Gastrocnemius medialis (tissue), 4 donors: ENCODE measurements at regions not wholly inside any gene's neighbourhood (a gene's known extent, or its start where the extent isn't known, plus 50 kb on each side); places are given as distances from the start of the nearest gene placed in this dataset.

Source experiments
- ATAC-seq, 2 donors: fragments of 150-250 bp; one replicate each; pipeline ENCODE4 v1.9.1; 2016
- DNase-seq, 2 donors: peaks; one replicate each; pipeline ENCODE4 v3.0.0-alpha.2; 2019
- H3K27ac ChIP-seq, 4 donors: fragments of 200-600 bp; sonication (generic); 1 replicate in 1 of 4; 2 replicates in 3 of 4; pipeline ENCODE4 v1.5.1; 2016 to 2018; ENCODE audit warnings: mild to moderate bottlenecking in 2 of 4, moderate library complexity in 1 of 4
- H3K27me3 ChIP-seq, 3 donors: fragments of 200-600 bp; sonication (generic) in 2 of 3; 1 replicate in 1 of 3; 2 replicates in 2 of 3; pipeline versions ENCODE4 v1.5.1 to v1.6.0; 2016 to 2019; ENCODE audit warnings: mild to moderate bottlenecking in 1 of 3, moderate library complexity in 1 of 3
- H3K36me3 ChIP-seq, 2 donors: fragments of 200-600 bp; sonication (generic) in 1 of 2; one replicate each; pipeline ENCODE4 v1.5.1; 2017 to 2018
- H3K4me1 ChIP-seq, 2 donors: fragments of 200-600 bp; sonication (generic) in 1 of 2; one replicate each; pipeline ENCODE4 v1.5.1; 2016 to 2017; ENCODE audit warnings: mild to moderate bottlenecking in 2 of 2
- H3K4me3 ChIP-seq, 4 donors: fragments of 200-600 bp; sonication (generic) in 3 of 4; 1 replicate in 1 of 4; 2 replicates in 3 of 4; pipeline ENCODE4 v1.5.1; 2016 to 2019; ENCODE audit warnings: mild to moderate bottlenecking in 2 of 4
- H3K9me3 ChIP-seq, 3 donors: fragments of 200-600 bp; sonication (generic) in 2 of 3; 1 replicate in 1 of 3; 2 replicates in 2 of 3; pipeline ENCODE4 v1.5.1; 2016 to 2019
- POLR2A ChIP-seq, 2 donors: fragments of 450-650 bp; IDR thresholded peaks; one replicate each; pipeline ENCODE4 v1.6.1; 2017; ENCODE audit warnings: antibody characterized with exemption in 2 of 2, mild to moderate bottlenecking in 2 of 2, moderate library complexity in 2 of 2
- in situ Hi-C, 4 donors: fragments of 200-750 bp; cut with MboI; loops; one replicate each; pipeline versions ENCODE4 v1.15.0 to v1.8.0; 2017; ENCODE audit warnings: low sequenced_read_pairs in 4 of 4
- intact Hi-C: fragments of 100-400 bp; cut with DNase I; formaldehyde crosslinking; loops from one replicate; pipeline ENCODE4 v1.15.1; 2023; ENCODE audit warnings: low total_unique reads
- TF ChIP-seq, protein P1 (sequence below), 5 experiments: fragments of 450-650 bp in 3 of 5; fragments of 200-600 bp in 2 of 5; sonication (generic) in 2 of 5; IDR thresholded peaks in 4 of 5; conservative IDR thresholded peaks in 1 of 5; 1 replicate in 4 of 5; 2 replicates in 1 of 5; pipeline ENCODE4 v1.5.1; 2016 to 2019; ENCODE audit warnings: antibody characterized with exemption in 5 of 5, mild to moderate bottlenecking in 3 of 5, moderate library complexity in 3 of 5

- H3K9me3 ChIP-seq: no peaks in the 10 kb centered on the region
- in situ Hi-C loops (no loop called here), intact Hi-C loops (no loop called here)
- DNase-seq: no peak
- H3K36me3 ChIP-seq: no peaks in the 10 kb centered on the region
- H3K27me3 ChIP-seq: no peaks in the 10 kb centered on the region
- no peak overlapping the region for H3K27ac ChIP-seq
- no peak for ATAC-seq
- H3K4me1 ChIP-seq: no peaks in the 10 kb centered on the region
- H3K4me3 ChIP-seq: no peak overlapping the region
- TF ChIP-seq, protein P1, sequence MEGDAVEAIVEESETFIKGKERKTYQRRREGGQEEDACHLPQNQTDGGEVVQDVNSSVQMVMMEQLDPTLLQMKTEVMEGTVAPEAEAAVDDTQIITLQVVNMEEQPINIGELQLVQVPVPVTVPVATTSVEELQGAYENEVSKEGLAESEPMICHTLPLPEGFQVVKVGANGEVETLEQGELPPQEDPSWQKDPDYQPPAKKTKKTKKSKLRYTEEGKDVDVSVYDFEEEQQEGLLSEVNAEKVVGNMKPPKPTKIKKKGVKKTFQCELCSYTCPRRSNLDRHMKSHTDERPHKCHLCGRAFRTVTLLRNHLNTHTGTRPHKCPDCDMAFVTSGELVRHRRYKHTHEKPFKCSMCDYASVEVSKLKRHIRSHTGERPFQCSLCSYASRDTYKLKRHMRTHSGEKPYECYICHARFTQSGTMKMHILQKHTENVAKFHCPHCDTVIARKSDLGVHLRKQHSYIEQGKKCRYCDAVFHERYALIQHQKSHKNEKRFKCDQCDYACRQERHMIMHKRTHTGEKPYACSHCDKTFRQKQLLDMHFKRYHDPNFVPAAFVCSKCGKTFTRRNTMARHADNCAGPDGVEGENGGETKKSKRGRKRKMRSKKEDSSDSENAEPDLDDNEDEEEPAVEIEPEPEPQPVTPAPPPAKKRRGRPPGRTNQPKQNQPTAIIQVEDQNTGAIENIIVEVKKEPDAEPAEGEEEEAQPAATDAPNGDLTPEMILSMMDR (IDR thresholded peaks at IDR 0.05 in 4 of 5, conservative IDR thresholded peaks at IDR 0.05 in 1 of 5): no peak
- no peak for TF ChIP-seq POLR2A (IDR thresholded peaks at IDR 0.05)
Observed at GRCh38 chr3:78003090-78003489, 963.2 kb downstream of the ROBO2 start.

DNA sequence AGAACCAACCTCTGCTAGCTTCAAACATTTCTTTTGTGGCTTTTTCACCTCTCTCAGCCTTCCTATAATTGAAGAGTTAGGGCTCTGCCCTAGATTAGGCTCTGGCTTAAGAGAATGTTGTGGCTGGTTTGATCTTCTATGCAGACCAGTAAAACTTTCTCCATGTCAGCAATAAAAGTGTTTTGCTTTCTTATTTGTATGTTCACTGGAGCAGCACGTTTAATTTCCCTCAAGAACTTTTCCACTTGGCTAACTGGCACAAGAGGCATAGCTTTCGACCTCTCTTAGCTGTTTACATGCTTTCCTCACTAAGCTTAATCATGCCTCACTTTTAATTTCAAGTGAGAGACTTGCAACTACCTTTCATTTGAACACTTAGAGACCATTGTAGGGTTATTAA lies 964.7 kb downstream of the ROBO2 start:
- no peak overlapping the region for H3K27ac ChIP-seq
- no peaks in the 10 kb centered on the region for H3K27me3 ChIP-seq
- intact Hi-C loops: no loop called here
- H3K4me1 ChIP-seq: no peaks in the 10 kb centered on the region
- in situ Hi-C loops: no loop called here
- no peak for DNase-seq
- H3K9me3 ChIP-seq: no peaks in the 10 kb centered on the region
- H3K4me3 ChIP-seq: no peak overlapping the region
- no peak for ATAC-seq
- TF ChIP-seq, protein P1 (IDR thresholded peaks at IDR 0.05 in 4 of 5, conservative IDR thresholded peaks at IDR 0.05 in 1 of 5): no peak
- TF ChIP-seq POLR2A (IDR thresholded peaks at IDR 0.05): no peak
- no peaks in the 10 kb centered on the region for H3K36me3 ChIP-seq

DNA sequence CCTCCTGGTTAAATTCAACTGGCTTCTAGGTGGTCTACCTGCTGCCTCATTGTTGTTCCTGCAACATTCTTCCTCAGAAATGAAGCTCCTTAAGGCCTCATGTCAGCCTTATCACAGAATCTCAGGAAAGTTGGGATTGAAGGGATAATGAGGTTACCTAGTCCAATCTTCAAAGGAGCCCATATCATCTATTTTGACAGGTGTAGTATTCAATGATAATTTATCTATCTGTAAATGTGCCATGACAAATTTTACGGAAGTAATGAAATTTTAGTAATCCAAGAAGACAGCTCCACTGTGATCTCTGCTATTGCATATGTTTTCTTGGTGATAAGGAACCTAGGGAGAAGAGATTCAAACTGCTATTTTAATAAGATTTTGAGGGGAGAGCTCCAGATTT lies 973.8 kb downstream of the ROBO2 start:
- H3K9me3 ChIP-seq: no peaks in the 10 kb centered on the region
- intact Hi-C loops (no loop called here), in situ Hi-C loops (no loop called here)
- H3K4me1 ChIP-seq: no peaks in the 10 kb centered on the region
- H3K4me3 ChIP-seq: no peak overlapping the region
- TF ChIP-seq POLR2A (IDR thresholded peaks at IDR 0.05): no peak
- DNase-seq: no peak
- no peak overlapping the region for H3K27ac ChIP-seq
- no peaks in the 10 kb centered on the region for H3K27me3 ChIP-seq
- no peaks in the 10 kb centered on the region for H3K36me3 ChIP-seq
- no peak for ATAC-seq

DNA sequence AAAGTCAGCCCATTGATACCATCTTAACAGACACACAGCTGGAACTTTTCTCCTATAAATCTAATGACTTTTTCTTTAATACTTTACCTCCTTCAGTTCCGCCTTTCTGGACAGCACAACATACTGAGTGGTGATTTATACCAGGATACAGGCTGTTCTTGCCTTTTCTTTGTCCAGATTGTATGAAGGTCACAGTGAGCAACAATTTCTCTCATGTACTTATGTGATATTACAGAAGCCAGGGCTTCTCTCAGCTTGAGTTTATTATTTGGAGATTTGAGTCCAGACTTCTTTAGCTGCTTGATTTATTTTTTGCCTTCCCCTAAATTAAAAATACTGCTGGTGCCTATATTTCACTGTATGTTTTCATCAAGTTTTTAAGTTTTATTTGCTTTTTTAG lies 976.0 kb downstream of the ROBO2 start:
- Histone ChIP-seq H3K27ac (no peak overlapping the region), H3K36me3 (no peaks in the 10 kb centered on the region), H3K9me3 (no peaks in the 10 kb centered on the region), H3K4me3 (no peak overlapping the region), H3K4me1 (no peaks in the 10 kb centered on the region), H3K27me3 (no peaks in the 10 kb centered on the region)
- TF ChIP-seq, protein P1 (IDR thresholded peaks at IDR 0.05 in 4 of 5, conservative IDR thresholded peaks at IDR 0.05 in 1 of 5): no peak
- no peak for TF ChIP-seq POLR2A (IDR thresholded peaks at IDR 0.05)
- DNase-seq (no peak), ATAC-seq (no peak)
- in situ Hi-C loops (no loop called here), intact Hi-C loops (no loop called here)

GRCh38 chr3:78021710-78022109 lies 981.8 kb downstream of the ROBO2 start:
- Histone ChIP-seq H3K36me3 (no peaks in the 10 kb centered on the region), H3K27me3 (no peaks in the 10 kb centered on the region), H3K9me3 (no peaks in the 10 kb centered on the region), H3K27ac (no peak overlapping the region), H3K4me3 (no peak overlapping the region), H3K4me1 (no peaks in the 10 kb centered on the region)
- ATAC-seq (no peak), DNase-seq (no peak)
- in situ Hi-C loops (no loop called here), intact Hi-C loops (no loop called here)
- TF ChIP-seq, protein P1 (IDR thresholded peaks at IDR 0.05 in 4 of 5, conservative IDR thresholded peaks at IDR 0.05 in 1 of 5): no peak
- no peak for TF ChIP-seq POLR2A (IDR thresholded peaks at IDR 0.05)
